ENCODE measurements at regions not wholly inside any gene's neighbourhood (a gene's known extent, or its start where the extent isn't known, plus 50 kb on each side); places are given as distances from the start of the nearest gene placed in this dataset.

GRCh38 chr2:22810602-22811001 lies 574.4 kb upstream of the KLHL29 start:
- Histone ChIP-seq H3K27me3 (no peaks in the 10 kb centered on the region), H3K4me3 (ENCODE audit: low read depth, low read length) (no peak overlapping the region), H3K9me3 (peaks cover 3% of the 10 kb centered on the region; the same call in 1 of the 2 replicates), H3K4me1 (no peaks in the 10 kb centered on the region), H3K36me3 (no peaks in the 10 kb centered on the region; the same call in 1 of the 2 replicates)
- no peak for DNase-seq
- no peak for TF ChIP-seq CTCF (IDR thresholded peaks at IDR 0.05; ENCODE audit: low read depth, low read length)

- Histone ChIP-seq H3K9me3 (no peaks in the 10 kb centered on the region; the same call in 1 of the 2 replicates), H3K36me3 (no peaks in the 10 kb centered on the region; the same call in 1 of the 2 replicates), H3K4me1 (no peaks in the 10 kb centered on the region), H3K4me3 (ENCODE audit: low read depth, low read length) (no peak overlapping the region), H3K27me3 (no peaks in the 10 kb centered on the region)
- DNase-seq = no peak
- no peak for TF ChIP-seq CTCF (IDR thresholded peaks at IDR 0.05; ENCODE audit: low read depth, low read length)
Measured at GRCh38 chr2:22812065-22812680, 572.8 kb upstream of the KLHL29 start.

- Histone ChIP-seq H3K36me3 (no peaks in the 10 kb centered on the region), H3K4me1 (no peaks in the 10 kb centered on the region), H3K9me3 (no peaks in the 10 kb centered on the region), H3K27me3 (no peaks in the 10 kb centered on the region), H3K4me3 (ENCODE audit: low read depth, low read length) (no peak overlapping the region)
- no peak for TF ChIP-seq CTCF (IDR thresholded peaks at IDR 0.05; ENCODE audit: low read depth, low read length)
- DNase-seq = no peak
Measured at GRCh38 chr2:22817197-22817596, 567.8 kb upstream of the KLHL29 start.

- Histone ChIP-seq H3K36me3 (no peaks in the 10 kb centered on the region), H3K27me3 (no peaks in the 10 kb centered on the region), H3K9me3 (no peaks in the 10 kb centered on the region), H3K4me1 (no peaks in the 10 kb centered on the region), H3K4me3 (ENCODE audit: low read depth, low read length) (no peak overlapping the region)
- TF ChIP-seq CTCF (IDR thresholded peaks at IDR 0.05; ENCODE audit: low read depth, low read length) = no peak
- no peak for DNase-seq
Measured at GRCh38 chr2:22821458-22821857, 563.5 kb upstream of the KLHL29 start.

GRCh38 chr2:22822835-22823234 lies 562.1 kb upstream of the KLHL29 start:
- no peak for DNase-seq
- Histone ChIP-seq H3K4me1 (no peaks in the 10 kb centered on the region), H3K4me3 (ENCODE audit: low read depth, low read length) (no peak overlapping the region), H3K36me3 (no peaks in the 10 kb centered on the region), H3K9me3 (no peaks in the 10 kb centered on the region), H3K27me3 (no peaks in the 10 kb centered on the region)
- TF ChIP-seq CTCF (IDR thresholded peaks at IDR 0.05; ENCODE audit: low read depth, low read length) = no peak

GRCh38 chr2:22824618-22825017 lies 560.4 kb upstream of the KLHL29 start:
- no peak for TF ChIP-seq CTCF (IDR thresholded peaks at IDR 0.05; ENCODE audit: low read depth, low read length)
- no peaks in the 10 kb centered on the region for H3K4me1 ChIP-seq
- H3K36me3 ChIP-seq = no peaks in the 10 kb centered on the region
- no peak overlapping the region for H3K4me3 ChIP-seq (ENCODE audit: low read depth, low read length)
- no peaks in the 10 kb centered on the region for H3K27me3 ChIP-seq
- no peaks in the 10 kb centered on the region for H3K9me3 ChIP-seq
- no peak for DNase-seq

Data from BE2C (cell line).